Transverse colon (tissue), 3 donors: ENCODE measurements at regions not wholly inside any gene's neighbourhood (a gene's known extent, or its start where the extent isn't known, plus 50 kb on each side); places are given as distances from the start of the nearest gene placed in this dataset.

Experiments
- POLR2A ChIP-seq: fragments of 450-650 bp; IDR thresholded peaks from one replicate; pipeline ENCODE4 v1.6.1; 2016; ENCODE audit warnings: antibody characterized with exemption, mild to moderate bottlenecking, moderate library complexity
- TF ChIP-seq, protein P1 (sequence below), 5 experiments: fragments of 200-600 bp in 3 of 5; fragments of 450-650 bp in 2 of 5; sonication (generic) in 3 of 5; IDR thresholded peaks; 1 replicate in 2 of 5; 2 replicates in 3 of 5; pipeline ENCODE4 v1.5.1; 2016 to 2017; ENCODE audit warnings: antibody characterized with exemption in 5 of 5, inconsistent platforms in 3 of 5, mild to moderate bottlenecking in 2 of 5, moderate library complexity in 1 of 5

DNA sequence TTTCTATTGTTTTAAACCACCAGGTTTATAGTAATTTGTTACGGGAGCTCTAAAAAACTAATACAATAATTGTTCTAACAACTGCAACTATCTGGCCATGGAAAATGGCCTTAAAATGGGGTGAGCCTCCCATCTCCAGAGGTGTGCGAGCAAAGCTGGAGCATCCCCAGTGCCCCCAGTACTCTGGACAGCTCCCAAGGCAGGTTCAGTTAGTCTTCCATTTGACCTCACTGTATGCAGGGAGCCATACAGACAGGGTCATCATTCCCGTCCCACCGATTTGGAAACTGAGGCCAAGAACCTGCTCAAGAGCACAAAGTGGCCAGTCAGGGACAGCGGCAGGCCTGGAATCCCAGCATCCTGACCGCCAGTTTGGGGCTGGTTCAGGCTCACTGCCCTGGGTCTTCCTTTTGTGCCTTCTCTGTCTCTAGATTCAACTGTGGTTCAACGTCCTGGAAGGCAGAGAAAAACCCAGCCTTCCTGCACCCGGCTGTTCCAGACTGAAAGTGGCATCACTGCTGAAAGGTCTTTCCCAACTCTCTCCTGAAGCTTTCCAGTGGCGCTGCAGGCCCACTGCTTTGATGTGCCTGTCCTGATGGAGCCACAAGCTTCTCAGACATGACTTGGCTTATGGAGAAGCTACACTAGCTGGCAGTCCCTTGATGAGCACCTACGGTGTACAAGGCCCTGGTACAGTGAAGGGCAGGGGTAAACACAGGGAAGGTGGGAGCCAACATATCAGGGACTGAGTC lies 76.6 kb upstream of the LINGO1 start:
- TF ChIP-seq, protein P1, sequence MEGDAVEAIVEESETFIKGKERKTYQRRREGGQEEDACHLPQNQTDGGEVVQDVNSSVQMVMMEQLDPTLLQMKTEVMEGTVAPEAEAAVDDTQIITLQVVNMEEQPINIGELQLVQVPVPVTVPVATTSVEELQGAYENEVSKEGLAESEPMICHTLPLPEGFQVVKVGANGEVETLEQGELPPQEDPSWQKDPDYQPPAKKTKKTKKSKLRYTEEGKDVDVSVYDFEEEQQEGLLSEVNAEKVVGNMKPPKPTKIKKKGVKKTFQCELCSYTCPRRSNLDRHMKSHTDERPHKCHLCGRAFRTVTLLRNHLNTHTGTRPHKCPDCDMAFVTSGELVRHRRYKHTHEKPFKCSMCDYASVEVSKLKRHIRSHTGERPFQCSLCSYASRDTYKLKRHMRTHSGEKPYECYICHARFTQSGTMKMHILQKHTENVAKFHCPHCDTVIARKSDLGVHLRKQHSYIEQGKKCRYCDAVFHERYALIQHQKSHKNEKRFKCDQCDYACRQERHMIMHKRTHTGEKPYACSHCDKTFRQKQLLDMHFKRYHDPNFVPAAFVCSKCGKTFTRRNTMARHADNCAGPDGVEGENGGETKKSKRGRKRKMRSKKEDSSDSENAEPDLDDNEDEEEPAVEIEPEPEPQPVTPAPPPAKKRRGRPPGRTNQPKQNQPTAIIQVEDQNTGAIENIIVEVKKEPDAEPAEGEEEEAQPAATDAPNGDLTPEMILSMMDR (IDR thresholded peaks at IDR 0.05) = no peak
- no peak for TF ChIP-seq POLR2A
